ENCODE measurements at regions not wholly inside any gene's neighbourhood (a gene's known extent, or its start where the extent isn't known, plus 50 kb on each side); places are given as distances from the start of the nearest gene placed in this dataset.

GRCh38 chr7:121452389-121452788 lies 56.3 kb upstream of the FAM3C start:
- TF ChIP-seq CTCF (conservative IDR thresholded peaks at IDR 0.05; ENCODE audit: low read depth, low read length) = no peak
- no peak for TF ChIP-seq RAD21 (IDR thresholded peaks at IDR 0.05; ENCODE audit: low read length)
- no peak for TF ChIP-seq MXI1 (IDR thresholded peaks at IDR 0.05; ENCODE audit: borderline replicate concordance, low read depth, low read length)
- TF ChIP-seq POLR2A (IDR thresholded peaks at IDR 0.05; ENCODE audit: low read depth, low read length) = no peak
- no peak for TF ChIP-seq CEBPB (IDR thresholded peaks at IDR 0.05; ENCODE audit: low read depth, low read length)
- no peak for TF ChIP-seq MAZ (IDR thresholded peaks at IDR 0.05; ENCODE audit: borderline replicate concordance, low read depth, low read length)
- no peak for TF ChIP-seq NFE2L2 (IDR thresholded peaks at IDR 0.05; ENCODE audit: low read depth, low read length)
- no peak for TF ChIP-seq BHLHE40 (IDR thresholded peaks at IDR 0.05; ENCODE audit: low read depth, low read length)
- TF ChIP-seq SMC3 (IDR thresholded peaks at IDR 0.05; ENCODE audit: low read depth, low read length) = no peak
- TF ChIP-seq RCOR1 (IDR thresholded peaks at IDR 0.05; ENCODE audit: insufficient replicate concordance, low read length) = no peak
- no peak for TF ChIP-seq USF2 (IDR thresholded peaks at IDR 0.05; ENCODE audit: low read depth, low read length)
- TF ChIP-seq MAFK (IDR thresholded peaks at IDR 0.05; ENCODE audit: low read depth, low read length) = no peak
- no peak for TF ChIP-seq ELK1 (IDR thresholded peaks at IDR 0.05; ENCODE audit: borderline replicate concordance, low read depth, low read length)
- TF ChIP-seq RFX5 (IDR thresholded peaks at IDR 0.05; ENCODE audit: low read depth, low read length) = no peak

Data from IMR-90 (cell line).